HL-60/S4 (cell line): ENCODE measurements at regions not wholly inside any gene's neighbourhood (a gene's known extent, or its start where the extent isn't known, plus 50 kb on each side); places are given as distances from the start of the nearest gene placed in this dataset.
"Not testable (repeated sequence)": the region's sequence is repeated elsewhere in the genome, so short reads cannot be mapped to it uniquely, and the experiment has no call there.

Experiments used
- in situ Hi-C: fragments of 300-500 bp; cut with MboI; formaldehyde crosslinking; loops from 2 replicates; pipeline ENCODE4 v1.14.3; 2022; ENCODE audit warnings: low sequenced_read_pairs

DNA sequence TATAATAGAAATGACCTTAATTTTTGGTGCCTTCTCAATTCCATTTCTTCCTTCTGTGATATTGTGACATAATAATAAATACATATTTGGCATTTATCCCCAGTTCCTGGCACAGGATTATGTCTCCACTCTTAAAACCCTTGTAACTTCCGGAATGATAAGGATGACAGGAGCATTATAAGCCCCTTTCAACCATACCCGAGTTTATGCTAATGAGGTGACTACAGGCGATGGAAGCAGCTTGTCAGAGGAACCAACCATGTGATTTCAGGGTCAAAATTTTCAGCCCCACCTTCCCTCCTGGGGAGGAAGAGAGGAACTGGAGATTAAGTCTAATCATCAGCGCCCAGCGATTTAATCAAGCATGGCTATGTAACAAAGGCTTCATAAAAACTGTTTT is 528.5 kb upstream of the CRIM1 start:
- in situ Hi-C loops: no loop called here

DNA sequence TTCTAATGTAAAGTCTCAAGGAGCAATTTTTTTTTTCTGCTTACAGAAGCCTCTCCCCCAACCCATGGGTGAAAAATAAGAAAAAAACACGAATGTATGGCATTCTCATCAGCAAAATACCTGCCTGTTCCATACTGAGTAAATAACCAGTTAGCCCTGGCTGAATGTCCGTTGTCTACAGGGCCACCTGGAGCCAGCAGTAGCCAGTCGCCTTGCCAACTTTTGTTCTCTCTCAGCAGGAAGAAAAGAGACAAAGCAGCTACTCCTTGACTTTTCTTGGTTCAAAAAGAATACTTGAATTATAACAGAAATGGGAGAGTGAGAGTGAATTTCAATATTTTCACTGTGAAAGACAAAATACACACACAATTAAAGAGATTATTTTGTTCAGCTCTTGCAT is 532.9 kb upstream of the CRIM1 start:
- in situ Hi-C loops: no loop called here

DNA sequence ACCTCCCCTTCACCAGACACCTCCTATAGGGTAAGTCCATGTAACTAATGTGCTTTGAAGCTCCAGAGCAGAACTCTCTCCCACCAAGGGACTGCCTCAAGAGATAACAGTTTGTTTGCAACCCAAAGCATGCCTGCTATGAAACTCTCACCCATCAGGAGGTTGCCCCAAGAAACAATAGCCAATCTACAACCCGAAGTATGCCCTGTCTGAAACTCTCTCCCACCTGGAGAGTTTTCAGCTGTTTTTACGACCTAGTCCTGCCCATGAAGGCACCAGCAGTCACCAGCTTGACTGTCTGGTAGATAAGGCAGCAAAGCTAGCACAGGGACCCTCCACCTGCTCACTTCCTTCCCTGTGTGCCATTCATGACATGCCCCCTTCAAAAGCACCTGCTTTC is 533.9 kb upstream of the CRIM1 start:
- in situ Hi-C loops: no loop called here

DNA sequence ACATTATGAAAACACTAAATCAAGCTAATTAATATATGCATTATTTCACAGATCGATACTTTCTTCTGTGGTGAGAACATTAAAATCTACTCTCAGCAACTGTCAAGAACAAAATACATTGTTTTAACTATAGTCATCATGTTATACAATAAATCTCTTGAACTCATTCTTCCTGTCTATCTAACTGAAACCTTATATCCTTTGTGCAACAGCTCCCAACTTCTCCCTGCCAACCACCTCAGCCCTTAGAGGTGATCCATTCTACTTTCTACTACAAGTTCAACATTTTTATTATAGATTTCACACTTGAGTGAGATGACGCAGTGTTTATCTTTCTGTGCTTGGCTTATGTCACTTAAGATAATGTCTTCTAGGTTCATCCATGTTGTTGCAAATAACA is 535.2 kb upstream of the CRIM1 start:
- in situ Hi-C loops: no loop called here

DNA sequence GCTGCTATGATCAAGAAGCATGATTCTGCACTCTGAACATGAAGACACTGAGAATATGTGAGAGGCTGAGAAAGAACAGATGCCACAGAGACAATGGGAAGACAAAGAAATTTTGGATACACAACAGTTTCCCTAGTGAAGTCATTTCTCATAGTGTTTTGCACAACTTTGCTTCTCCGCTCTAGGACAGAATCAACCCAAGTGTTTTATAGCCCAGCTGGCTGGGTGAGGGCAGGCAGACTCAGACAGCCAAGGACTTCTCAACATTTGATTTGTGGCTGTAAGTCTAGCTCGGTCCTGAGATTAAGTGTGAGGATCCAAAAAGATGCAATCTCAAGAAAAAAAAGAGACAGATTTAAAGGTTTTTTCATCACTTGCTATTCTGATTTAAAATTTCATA is 536.5 kb upstream of the CRIM1 start:
- in situ Hi-C loops: no loop called here

DNA sequence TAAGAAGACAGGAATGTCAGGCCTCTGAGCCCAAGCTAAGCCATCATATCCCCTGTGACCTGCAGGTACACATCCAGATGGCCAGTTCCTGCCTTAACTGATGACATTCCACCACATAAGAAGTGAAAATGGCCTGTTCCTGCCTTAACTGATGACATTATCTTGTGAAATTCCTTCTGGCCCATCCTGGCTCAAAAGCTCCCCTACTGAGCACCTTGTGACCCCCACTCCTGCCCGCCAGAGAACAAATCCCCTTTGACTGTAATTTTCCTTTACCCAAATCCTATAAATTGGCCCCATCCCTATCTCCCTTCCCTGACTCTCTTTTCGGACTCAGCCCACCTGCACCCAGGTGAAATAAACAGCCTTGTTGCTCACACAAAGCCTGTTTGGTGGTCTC is 537.2 kb upstream of the CRIM1 start:
- in situ Hi-C loops: not testable (repeated sequence)

DNA sequence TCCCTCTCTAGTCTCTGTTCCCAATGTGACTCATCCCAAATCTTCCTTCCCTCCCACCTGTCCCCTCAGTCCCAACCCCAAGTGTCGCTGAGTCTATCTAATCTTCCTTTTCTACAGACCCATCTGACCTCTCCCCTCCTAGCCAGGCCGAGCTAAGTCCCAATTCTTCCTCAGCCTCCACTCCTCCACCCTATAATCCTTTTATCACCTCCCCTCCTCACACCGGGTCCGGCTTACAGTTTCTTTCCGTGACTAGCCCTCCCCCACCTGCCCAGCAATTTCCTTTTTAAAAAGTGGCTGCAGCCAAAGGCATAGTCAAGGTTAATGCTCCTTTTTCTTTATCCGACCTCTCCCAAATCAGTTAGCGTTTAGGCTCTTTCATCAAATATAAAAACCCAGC is 541.0 kb upstream of the CRIM1 start:
- in situ Hi-C loops: not testable (repeated sequence)

DNA sequence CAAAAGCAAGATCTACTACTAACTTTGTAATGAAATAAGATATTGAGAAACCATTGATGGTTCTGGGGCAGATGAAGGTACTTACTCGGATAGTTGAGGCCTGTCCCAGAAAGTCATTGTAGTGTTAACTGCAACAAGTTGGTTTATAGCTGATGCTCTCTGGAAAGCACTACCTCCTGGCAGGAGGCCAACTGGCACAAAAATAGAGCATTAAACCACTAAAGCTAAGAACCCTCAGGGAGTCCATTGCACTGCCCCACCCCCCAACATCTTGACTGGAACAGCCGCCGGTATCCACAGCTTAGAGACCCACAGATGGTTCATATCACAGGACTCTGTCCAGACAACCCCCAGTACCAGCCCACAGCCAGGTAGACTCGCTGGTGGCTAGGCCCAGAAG is 552.5 kb upstream of the CRIM1 start:
- in situ Hi-C loops: no loop called here

DNA sequence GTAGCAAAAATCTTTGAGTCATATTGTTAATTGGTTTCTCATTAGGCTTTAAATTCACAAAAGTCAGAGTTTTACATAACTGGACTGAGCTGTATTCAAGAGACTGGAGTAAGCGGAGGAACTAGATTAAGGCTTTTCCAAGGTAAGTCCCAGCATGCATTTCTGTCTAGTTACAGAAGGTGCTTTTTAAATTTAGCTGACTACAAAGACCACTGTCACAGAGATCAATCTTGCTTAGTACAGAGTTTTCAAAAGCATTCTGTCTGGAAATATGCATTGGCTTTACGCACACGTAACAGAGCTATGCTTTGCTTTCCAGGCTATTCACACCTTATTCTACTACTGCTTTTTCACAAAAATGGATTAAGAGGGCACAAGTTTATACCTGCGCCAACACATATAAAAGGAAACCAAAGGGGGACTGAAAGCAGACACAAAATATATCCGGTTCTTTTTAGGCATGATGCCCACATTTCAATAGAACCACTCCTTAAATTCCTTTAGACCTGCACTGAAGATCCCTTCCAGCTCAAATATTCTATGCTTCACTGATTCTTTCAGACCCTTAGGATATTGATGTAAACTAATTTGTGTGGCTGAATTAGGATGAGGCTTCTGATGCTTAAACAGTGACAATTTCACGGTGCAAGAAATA is 560.7 kb upstream of the CRIM1 start:
- in situ Hi-C loops: no loop called here

DNA sequence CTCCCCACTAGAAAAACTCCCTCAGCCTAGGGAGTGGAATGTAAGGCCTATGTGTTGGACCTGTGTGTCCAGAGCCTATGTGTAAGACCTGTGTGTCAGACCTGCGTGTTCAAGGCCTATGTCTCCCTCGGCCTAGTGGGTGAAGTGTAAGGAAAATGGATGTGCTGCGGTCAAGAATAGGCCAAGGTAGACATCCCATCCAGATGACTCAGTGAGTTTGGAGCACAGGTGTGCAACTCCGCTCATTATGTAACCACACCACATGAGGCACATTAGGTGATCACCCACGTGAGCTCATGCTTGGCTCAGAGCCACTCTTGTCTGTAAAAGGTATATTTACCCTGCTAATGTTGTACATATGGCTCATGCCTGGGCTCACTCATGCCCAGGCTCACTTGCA is 565.3 kb upstream of the CRIM1 start:
- in situ Hi-C loops: no loop called here

DNA sequence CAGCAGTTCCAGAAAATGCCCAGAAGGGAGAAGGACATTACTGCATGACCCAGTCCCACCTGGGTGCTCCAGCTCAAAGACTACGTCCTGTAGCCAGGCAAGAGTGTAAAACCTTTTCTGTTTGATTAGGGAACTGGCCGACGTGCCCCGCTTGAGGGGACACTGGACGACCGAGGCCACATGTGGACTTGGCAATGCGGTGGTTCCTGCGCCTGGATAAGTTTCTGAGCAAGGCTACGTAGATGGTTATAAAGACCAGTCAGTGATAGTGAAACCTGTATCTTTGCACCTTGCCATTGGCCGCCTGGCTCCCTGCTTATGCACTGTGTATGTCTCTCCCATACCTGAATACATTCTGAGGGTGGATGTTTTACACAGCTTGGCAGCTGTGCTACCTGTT is 567.0 kb upstream of the CRIM1 start:
- in situ Hi-C loops: no loop called here

DNA sequence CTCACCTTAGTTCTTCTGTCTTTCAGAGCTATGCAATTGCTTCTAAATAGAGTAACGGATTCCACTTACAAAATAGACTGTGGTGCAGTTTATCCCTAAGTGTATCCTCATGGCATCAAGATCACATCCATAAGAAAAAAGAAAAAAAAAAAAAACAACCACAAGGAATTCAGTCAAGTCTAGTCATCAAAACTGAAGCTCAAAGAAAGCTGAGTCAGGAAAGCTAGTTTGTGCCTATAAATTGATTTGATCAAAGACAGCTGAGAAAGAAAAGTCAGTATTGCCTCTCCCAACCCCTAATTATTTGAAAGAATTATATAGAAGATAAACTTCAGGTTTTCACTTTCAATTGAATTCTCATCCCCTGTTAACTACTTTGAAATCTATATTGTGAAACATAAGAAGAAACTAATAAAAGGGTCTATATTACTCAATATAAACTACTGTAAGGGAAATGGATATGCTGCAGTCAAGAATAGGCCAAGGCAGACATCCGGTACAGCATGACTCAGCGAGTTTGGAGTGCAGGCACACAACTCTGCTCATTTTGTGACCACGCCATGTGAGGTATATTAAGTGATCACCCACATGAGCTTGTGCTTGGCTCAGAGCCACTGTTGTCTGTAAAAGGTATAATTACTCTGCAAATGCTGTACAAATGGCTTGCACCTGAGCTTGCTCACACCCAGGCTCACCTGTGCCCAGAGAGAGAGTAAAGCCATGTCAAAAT is 568.1 kb upstream of the CRIM1 start:
- in situ Hi-C loops: no loop called here

DNA sequence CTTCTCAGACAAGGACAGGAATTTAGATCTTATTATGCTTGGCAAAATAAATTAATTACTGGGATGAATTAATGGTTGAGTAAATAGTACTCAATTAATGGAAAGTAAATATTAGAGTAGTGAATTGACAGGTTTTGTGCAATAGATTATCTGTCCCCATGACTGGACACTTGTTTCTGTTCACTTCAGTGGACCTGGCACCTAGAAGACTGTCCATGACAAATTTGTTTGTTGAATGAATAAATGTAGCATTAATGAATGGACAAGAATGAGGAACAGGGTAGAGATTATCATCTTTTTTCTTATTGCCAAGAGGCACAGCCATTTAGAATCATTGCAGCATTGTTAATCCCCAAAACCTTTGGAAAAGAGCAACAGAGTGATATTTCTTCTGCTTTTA is 570.0 kb upstream of the CRIM1 start:
- in situ Hi-C loops: no loop called here

DNA sequence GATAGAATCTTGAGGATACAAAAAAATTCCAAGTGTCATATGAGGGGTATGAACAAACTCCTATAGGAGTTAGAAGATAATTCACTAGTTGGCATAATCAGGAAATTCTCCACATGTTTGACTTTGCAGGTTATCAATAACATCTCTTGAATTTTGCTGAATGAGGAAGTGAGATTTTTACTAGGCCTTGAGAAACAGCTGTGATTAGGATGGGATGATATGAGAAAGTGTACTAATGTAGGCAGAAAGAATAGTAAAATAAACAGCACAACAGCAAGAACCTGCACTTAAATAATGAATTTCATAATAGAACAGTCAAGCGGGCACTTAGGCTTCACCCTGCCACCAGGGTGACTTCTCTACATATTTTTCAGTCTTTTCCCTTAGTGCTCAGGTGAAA is 570.8 kb upstream of the CRIM1 start:
- in situ Hi-C loops: no loop called here

DNA sequence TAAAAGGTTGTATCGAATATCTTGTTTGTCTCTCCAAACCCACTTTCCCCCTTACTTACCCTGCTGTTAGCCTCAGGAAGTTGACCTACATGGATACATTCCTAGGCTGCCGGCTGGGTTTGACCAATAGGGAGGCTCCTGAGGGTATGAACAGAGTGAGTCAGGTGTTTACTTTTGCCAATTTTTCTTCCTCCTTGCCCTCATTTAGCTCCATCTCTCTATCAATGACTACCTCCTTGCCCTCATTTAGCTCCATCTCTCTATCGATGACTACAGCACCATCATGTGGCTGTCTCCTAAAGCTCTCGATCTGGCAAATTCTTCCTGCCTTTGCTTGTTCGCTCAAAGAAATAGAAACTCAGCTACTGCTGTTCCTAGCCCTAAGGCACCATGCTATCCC is 571.9 kb upstream of the CRIM1 start:
- in situ Hi-C loops: no loop called here

DNA sequence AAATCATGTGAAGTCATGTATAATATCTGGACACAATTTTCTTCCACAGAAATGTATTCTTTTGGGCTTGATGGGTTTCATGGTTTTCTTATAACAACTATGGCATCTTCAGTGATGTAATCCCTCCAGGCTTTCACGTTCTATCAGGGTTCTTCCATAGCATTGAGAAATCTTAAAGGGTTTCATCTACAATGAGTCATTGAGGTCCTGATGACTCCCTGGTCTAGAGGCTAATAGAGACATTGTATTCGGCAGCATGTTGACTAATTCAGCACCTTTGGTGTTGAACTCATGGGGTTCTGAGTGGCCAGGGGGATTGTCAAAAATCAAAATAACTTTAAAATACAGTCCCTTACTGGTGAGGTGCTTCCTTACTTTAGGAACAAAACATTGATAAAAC is 614.0 kb upstream of the CRIM1 start:
- in situ Hi-C loops: no loop called here

DNA sequence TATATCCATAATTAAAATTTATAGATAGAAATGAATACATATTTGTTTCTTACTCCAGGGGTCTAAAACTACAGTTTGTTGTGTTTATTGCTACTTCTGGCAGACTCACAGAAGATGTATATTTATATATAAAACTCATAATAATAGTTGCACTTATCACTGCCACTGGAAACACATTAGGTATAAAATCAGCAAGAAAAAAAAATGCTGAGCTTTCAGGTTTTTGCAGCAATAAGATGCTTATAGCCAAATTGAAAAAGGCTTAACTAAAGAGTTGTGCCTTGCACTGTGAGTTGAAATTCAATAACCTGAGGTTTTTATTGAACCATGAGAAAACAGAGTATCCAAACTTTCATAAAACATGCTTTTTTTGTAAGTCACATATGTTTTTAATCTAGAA is 623.9 kb upstream of the CRIM1 start:
- in situ Hi-C loops: no loop called here

DNA sequence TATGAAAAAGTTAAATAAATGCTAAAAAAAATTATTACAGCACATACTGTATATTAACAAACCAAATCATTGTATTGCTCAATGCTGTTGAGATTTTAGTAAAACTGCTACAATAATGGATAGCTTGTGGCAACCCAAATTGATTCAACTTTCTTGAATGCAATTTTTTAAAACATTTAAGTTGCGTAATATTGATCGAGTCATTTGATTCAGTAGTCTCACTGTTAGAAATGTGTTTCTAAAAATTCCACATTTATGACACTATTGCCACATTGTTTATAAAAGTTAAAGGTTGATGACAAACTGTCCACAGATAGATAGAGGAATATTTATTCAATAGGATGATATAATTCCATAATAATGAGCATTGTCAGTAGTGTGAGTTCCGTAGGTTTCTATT is 640.7 kb upstream of the CRIM1 start:
- in situ Hi-C loops: no loop called here

DNA sequence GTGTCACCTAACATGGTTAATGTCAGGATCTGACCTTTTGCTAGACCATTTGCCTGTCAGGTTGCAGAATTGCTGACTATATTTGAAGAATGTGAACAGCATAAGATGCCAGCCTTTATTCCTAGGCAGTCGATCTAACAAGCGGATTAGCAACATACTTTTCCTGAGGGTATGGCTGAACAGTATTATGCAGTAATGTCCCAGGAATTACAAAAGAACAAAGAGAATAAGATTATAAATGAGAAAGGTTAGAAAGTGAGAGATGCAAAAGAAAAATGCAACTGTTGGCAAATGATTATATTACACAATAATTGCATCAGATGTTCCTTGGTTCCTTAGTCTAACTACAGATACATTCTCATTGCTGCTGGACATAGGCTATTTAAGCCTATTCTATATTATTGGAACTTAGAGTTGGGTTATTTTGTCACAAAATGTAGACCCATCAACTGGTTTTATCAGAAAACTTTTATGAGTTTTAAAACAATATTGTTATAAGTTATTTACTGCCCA is 647.1 kb upstream of the CRIM1 start:
- in situ Hi-C loops: no loop called here

DNA sequence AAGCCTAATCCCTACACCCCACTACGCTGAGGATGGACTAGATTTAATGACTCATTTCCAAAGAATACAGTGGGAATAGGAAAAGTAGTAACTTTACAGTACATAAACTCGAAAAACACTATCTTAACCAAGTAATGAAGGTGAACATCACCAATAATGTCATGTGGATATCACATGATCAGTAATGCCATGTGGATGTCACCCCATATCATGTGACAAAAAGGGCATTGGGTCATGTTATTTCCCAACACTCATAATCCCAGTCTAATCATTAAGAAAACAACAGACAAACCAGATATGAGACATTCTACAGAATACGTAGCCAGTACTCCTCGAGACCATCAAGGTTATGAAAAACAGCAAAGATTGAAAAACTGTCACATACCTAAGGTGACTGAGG is 667.3 kb upstream of the CRIM1 start:
- in situ Hi-C loops: no loop called here

DNA sequence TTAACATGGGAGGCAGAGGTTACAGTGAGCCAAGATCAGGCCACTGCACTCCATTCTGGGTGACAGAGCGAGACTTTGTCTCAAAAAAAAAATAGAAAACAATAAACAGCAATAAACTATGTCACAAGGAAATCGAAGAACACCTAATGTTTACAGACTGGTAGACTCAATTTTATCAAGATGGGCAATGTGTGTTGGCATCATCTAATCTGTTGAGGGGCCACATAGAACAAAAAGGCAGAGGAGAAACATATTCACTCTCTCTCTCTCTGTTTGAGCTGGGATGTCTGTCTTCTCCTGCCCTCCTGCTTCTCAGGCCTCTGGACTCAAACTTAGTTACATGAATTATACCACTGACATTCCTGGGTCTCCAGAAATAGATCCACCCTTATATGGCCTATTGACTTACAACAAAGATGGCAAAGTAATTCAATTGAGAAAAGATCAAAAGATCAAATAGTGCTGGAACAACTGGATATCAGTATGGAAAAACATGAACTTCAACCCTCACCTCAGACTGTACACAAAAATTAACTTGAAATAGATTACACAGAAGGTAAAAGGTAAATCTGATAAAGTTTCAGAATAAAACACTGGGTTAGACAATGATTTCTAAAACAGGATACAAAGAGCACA is 703.8 kb upstream of the CRIM1 start:
- in situ Hi-C loops: no loop called here

DNA sequence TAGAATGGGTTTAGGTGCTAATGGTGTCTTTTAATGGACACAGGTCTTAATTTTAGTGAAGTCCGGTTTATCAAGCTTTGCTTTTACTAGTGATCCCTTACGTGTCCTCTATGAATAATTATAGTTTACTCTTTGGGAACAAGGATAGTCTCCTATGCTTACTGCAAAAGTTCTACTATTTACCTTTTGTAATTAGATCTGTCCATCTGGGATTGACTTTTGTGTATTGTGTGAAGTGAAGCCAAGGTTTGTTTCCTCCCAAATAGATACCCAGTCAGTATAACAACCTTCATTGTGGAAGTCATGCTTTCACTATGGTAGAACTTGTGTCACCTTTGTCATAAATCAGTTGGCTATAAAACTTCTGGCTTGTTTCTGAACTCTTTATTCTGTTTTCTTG is 740.9 kb upstream of the CRIM1 start:
- in situ Hi-C loops: no loop called here
